NCI-H1092 (cell line): ENCODE measurements at regions not wholly inside any gene's neighbourhood (a gene's known extent, or its start where the extent isn't known, plus 50 kb on each side); places are given as distances from the start of the nearest gene placed in this dataset.
A peak's percentile ranks its signal among the peaks of the same experiment; 100 is the strongest.

Source experiments
- DNase-seq: peaks from one replicate; lab custom pipeline; 2025; lab: John Stamatoyannopoulos, UW

DNA sequence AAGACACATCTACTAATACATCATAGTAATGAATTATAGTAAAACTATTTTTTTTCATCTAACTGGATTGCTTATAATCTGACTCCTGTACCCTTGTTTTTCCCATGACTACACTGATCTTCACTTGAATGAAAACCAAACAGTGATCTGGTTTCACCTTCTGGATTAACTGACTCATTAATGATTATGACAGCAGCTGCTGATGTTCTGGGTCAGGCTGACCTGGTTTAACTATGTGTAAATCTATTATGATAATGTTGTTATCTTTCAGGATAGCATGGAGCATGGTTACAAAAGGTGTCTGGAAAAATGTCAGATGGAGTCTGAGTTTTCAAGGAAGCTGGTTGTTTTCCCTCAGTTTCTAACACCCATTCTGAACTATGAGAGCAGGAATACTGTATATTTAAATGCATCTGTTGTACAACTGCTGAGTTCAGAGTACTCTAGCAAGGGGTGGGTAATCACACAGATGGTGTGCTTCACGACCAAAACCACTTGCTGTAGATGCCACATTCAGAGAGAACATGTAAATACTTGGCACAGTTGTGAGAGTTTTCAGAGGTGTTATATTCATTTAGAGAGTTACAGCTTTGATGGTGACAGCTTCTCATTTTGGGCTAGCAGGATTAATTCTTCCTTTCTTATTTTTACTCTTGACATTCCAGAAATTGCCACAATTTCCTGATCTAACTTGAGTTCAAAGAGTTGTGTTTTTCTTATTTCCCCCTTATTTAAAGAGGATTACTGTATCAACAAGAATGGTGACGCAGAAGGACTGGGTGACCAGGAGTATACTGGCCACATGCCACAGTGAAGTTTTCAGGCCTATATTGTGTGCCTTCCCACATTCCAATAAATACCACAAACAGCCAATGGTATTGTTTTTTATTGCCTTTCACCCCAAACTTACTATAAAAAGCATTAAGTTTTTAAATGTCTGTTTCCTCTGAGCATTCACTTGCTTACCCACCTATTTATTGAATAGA is 249.7 kb upstream of the TET2 start:
- peak; percentile 2 for DNase-seq

- no peak for DNase-seq
Measured at GRCh38 chr4:104899863-104900262, 246.8 kb upstream of the TET2 start.

- peak; percentile 53 for DNase-seq
Measured at GRCh38 chr4:104901438-104901837, 245.2 kb upstream of the TET2 start.

- no peak for DNase-seq
Measured at GRCh38 chr4:104901961-104902605, 244.6 kb upstream of the TET2 start.

GRCh38 chr4:104905065-104905464 is 241.6 kb upstream of the TET2 start:
- no peak for DNase-seq

- no peak for DNase-seq
Measured at GRCh38 chr4:104905546-104905945, 241.1 kb upstream of the TET2 start.

DNA sequence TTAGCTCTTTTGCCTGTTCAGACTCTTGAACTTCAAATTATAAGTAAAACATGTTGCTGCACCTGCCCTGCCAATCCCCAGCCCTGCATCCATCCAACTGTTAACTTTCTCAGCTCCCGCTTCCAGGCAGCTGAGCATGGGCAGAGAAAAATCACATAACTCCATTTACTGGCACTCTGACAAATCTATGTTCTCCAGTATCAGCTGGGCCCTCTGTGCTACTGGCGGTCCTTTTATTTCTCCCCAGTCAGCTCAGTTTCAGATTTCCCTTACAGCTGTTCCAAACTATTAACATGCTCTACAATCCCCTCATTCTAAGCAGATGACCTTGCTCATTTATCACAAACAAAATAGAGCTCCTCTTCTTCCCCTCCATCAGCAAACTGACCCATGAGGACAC is 240.4 kb upstream of the TET2 start:
- DNase-seq = peak; percentile 66

GRCh38 chr4:104907074-104907649 is 239.5 kb upstream of the TET2 start:
- no peak for DNase-seq

GRCh38 chr4:104907991-104908390 is 238.7 kb upstream of the TET2 start:
- no peak for DNase-seq

GRCh38 chr4:104909376-104909775 is 237.3 kb upstream of the TET2 start:
- no peak for DNase-seq

DNA sequence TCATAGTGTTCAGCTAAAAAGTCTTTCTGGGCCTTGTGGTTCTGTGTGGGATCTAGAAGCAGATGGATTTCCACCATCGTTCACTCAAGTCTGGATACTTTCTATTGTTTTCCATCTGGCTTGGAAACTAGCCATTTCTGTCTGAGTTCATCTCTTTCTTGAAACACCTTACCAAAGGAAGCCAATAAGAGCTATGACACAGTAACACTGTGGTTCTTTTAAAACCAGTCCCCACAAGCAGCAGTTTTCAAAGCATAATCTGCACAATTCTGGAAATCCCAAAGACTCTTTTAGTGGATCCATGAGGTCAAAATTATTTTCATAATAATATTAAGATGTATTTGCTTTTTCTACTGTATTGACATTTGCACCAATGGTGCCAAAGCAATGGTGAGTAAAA is 234.2 kb upstream of the TET2 start:
- DNase-seq = no peak

- no peak for DNase-seq
Measured at GRCh38 chr4:104915373-104915772, 231.3 kb upstream of the TET2 start.

DNA sequence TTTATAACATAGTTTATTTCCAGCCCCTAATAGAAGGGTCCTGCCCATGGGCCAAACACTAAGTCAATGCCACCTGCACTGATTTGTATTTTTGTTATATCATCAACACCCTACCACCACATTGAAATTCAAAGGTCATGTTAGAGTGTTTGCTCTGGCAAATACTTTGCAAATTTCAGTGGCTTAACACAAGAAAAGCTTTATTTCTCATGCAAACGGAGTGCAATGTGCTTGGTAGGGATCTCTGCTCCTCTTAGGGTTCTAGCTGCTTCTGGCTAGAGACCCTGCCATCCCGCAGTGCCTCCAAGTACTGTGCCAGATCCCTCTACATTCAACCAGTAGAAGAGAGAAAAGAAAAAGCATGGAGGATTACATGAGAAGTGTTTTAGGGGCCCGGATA is 230.8 kb upstream of the TET2 start:
- DNase-seq = no peak

DNA sequence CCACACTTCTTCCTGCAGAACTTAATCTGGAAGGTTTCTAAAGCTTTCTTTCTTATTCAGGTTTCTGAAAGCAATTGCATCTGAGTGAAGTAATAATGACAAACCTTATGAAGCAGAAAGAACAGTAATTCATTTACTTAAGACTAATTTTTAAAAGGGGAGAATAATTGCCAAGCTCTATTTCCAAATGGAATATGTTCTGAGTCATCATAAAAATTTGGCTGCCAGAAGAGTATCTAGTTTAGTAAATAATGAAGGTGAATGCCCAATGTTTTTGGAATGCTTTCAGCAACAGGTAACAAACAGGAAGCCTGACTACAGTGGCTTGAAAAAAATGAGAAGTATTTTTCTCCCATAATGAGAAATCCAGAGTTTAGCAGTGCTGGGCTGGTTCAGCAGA is 227.3 kb upstream of the TET2 start:
- no peak for DNase-seq

- no peak for DNase-seq
Measured at GRCh38 chr4:104930298-104930697, 216.4 kb upstream of the TET2 start.

GRCh38 chr4:104930745-104931736 is 215.6 kb upstream of the TET2 start:
- peak; percentile 9 for DNase-seq

DNA sequence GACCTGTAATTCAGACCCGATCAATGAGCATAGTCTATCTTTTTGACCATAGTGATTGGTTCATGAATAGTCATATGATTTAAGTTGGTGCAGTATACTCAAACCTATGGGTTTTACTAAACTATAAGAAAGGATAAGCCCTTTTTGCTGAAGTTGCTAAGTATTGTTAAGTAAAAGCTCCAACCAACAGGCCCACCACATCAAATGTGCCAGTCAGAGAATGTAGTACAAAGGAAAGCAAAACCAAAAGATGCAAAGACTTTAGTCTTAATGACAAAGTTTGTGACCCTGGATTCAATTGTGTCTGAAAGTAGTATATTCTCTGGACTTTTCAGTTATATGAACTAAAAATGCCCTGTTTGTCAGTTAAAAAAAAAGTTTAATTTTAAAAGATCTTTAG is 208.1 kb upstream of the TET2 start:
- DNase-seq = no peak

- no peak for DNase-seq
Measured at GRCh38 chr4:104940927-104941326, 205.7 kb upstream of the TET2 start.

DNA sequence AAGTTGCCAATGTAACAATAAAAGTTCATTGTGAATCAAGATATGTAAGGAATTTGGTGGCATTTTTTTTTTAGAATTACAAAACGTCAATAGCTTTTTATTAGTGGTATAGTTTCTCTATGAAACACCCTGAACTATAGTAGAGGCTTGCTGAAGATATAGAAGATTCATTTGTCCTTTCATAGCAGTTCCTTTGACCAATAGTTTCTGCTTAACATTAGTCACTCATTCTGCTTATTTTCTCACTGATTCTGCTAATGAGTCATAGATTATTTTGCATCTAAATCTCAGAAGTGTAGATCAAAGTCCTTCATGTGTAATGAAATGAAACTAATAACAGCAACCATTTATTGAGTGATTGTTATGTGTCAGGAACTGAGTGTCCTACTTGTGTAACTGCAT is 205.0 kb upstream of the TET2 start:
- DNase-seq = no peak

- DNase-seq = no peak
Measured at GRCh38 chr4:104942990-104943743, 203.5 kb upstream of the TET2 start.

- no peak for DNase-seq
Measured at GRCh38 chr4:104944596-104944995, 202.1 kb upstream of the TET2 start.
